ENCODE measurements at regions not wholly inside any gene's neighbourhood (a gene's known extent, or its start where the extent isn't known, plus 50 kb on each side); places are given as distances from the start of the nearest gene placed in this dataset.

DNA sequence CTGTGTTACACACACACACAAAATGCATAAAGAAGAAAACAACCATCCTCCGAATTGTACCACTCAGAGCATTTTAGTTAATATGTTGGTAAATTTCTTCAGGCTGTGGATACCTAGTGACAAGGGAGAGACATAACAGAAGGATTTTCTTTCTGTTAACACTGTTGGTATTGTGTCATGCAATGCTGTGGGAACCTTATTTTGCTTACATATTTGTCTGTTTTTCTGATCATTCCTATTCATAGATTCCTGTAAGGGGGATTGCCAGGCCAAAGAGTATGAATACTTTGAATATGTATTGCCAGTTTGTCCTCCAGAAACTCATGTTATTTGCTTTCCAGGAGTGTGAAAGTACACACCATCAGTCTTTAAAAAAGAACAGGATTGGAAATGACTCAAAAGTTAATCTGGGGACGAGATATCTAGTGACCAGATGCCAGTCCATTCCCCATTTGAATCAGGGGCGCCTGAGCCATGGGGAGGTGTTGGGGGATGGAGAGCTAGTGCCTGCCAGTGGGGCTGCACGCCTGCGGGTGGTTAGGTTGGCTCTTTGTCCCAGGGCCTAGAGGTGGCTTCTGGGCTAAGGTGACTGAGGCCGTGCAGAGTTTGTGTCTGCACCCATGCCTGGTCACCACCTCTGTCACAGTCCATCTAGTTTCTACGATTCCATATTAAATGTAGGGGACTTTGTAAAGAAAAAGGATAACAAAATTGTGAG, 142.0 kb downstream of the PTPN20 start:
- no peak overlapping the region for H3K4me3 ChIP-seq
- no peaks in the 10 kb centered on the region for H3K36me3 ChIP-seq (ENCODE audit: low read depth, missing control alignments)
- intact Hi-C loops (cut with DNase I; ENCODE audit: low total_unique reads): no loop called here
- TF ChIP-seq, protein P1, sequence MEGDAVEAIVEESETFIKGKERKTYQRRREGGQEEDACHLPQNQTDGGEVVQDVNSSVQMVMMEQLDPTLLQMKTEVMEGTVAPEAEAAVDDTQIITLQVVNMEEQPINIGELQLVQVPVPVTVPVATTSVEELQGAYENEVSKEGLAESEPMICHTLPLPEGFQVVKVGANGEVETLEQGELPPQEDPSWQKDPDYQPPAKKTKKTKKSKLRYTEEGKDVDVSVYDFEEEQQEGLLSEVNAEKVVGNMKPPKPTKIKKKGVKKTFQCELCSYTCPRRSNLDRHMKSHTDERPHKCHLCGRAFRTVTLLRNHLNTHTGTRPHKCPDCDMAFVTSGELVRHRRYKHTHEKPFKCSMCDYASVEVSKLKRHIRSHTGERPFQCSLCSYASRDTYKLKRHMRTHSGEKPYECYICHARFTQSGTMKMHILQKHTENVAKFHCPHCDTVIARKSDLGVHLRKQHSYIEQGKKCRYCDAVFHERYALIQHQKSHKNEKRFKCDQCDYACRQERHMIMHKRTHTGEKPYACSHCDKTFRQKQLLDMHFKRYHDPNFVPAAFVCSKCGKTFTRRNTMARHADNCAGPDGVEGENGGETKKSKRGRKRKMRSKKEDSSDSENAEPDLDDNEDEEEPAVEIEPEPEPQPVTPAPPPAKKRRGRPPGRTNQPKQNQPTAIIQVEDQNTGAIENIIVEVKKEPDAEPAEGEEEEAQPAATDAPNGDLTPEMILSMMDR (IDR thresholded peaks at IDR 0.05): no peak
- no peak for TF ChIP-seq POLR2A (IDR thresholded peaks at IDR 0.05)
- H3K4me1 ChIP-seq: no peaks in the 10 kb centered on the region
- 91 to 93% methylated on average over 7 of the region's 7 CpGs for WGBS, 2 donors
- H3K27ac ChIP-seq: no peak overlapping the region
- no peak for DNase-seq
- no peaks in the 10 kb centered on the region for H3K9me3 ChIP-seq
- no peaks in the 10 kb centered on the region for H3K27me3 ChIP-seq

DNA sequence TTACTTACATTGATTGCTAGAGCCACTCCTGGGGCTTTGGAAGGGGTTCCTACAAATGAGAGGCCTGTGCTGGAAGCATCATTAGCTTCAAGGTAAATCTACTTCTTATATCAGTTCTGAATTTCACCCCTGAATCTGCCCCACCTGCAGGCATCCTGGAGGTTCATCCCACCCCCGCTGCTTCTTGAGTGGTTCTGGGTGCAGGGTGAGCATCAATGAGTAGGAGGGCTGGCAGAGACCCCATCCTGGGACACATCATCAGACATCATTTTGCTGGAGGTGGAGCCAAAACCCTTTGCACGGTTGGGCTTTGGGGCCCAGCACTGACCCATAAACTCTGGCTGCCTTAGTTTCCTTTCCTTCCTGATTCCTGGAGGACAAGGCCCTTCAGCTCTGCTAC, 143.7 kb downstream of the PTPN20 start:
- WGBS, 2 donors: 83 to 93% methylated on average over 2 of the region's 2 CpGs
- intact Hi-C loops (cut with DNase I; ENCODE audit: low total_unique reads): no loop called here
- H3K9me3 ChIP-seq: no peaks in the 10 kb centered on the region
- no peak overlapping the region for H3K27ac ChIP-seq
- H3K4me3 ChIP-seq: no peak overlapping the region
- DNase-seq: no peak
- H3K4me1 ChIP-seq: no peaks in the 10 kb centered on the region
- TF ChIP-seq, protein P1 (IDR thresholded peaks at IDR 0.05): no peak
- TF ChIP-seq POLR2A (IDR thresholded peaks at IDR 0.05): no peak
- H3K36me3 ChIP-seq (ENCODE audit: low read depth, missing control alignments): no peaks in the 10 kb centered on the region
- no peaks in the 10 kb centered on the region for H3K27me3 ChIP-seq

DNA sequence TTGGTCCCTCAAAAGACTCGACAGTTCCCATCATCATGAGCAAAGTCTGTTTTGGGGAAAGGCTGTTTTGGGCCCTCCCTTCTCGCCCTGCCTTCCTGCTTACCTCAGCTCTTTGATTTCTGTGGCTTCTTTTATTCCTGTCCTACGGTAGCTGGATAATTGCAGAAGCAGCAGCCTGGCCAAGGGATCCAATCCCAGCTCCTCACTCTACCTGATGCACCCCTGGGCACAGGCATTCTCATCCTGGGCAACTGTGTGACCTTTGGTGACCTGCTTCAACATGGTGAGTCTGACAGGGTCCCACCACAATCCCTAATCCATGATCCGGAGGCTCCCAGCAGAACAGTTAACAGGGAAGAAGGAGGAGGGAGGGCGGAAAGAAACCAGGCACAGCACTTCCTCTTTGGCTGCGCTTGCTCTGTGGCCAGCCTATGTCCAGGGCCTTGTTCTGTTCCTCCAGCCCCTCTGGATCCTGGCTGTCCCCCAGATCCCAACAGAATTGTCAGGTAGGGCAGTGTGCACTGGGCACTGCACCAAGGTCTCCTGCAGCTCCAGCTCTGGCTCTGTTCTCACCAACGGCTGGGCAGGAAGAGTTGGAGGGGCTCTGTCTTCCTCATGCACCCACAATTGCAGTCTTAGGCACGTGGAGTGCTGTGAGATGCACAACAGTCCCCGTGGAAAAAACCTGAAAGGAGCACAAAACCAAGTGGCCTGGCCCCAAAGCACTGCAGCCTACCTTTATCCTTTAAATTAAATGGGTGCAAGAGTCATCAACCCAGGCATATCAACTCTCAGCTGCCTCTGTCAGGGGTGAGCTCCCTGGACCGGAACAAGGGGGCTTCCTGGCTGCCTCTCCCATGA, 144.4 kb downstream of the PTPN20 start:
- 82 to 85% methylated on average over 9 to 10 of the region's 10 CpGs for WGBS, 2 donors
- no peak for TF ChIP-seq POLR2A (IDR thresholded peaks at IDR 0.05)
- TF ChIP-seq, protein P1 (IDR thresholded peaks at IDR 0.05): no peak
- Histone ChIP-seq H3K27me3 (no peaks in the 10 kb centered on the region), H3K27ac (no peak overlapping the region), H3K9me3 (no peaks in the 10 kb centered on the region), H3K4me3 (no peak overlapping the region), H3K4me1 (no peaks in the 10 kb centered on the region), H3K36me3 (ENCODE audit: low read depth, missing control alignments) (no peaks in the 10 kb centered on the region)
- no peak for DNase-seq
- intact Hi-C loops (cut with DNase I; ENCODE audit: low total_unique reads): no loop called here

DNA sequence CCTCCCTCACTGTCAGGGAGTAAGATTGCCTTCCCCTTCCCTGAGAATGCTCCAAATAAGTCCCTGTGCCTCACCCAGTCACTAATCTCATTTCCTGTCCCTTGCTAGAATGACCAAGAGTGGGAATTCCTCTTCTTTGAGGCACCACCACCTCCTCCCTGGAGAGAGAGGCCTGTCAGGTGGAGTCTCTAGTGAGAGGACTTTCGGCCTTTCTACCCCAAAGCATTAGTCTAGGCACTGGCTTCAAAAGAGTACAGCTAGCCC, 145.0 kb downstream of the PTPN20 start:
- DNase-seq: no peak
- WGBS, 2 donors: 95% methylated on average over 1 of the region's 1 CpG; no CpG with 5 or more reads in 1 of the 2 donors
- no peaks in the 10 kb centered on the region for H3K9me3 ChIP-seq
- H3K4me1 ChIP-seq: no peaks in the 10 kb centered on the region
- H3K27ac ChIP-seq: no peak overlapping the region
- H3K27me3 ChIP-seq: no peaks in the 10 kb centered on the region
- H3K4me3 ChIP-seq: no peak overlapping the region
- intact Hi-C loops (cut with DNase I; ENCODE audit: low total_unique reads): no loop called here
- no peaks in the 10 kb centered on the region for H3K36me3 ChIP-seq (ENCODE audit: low read depth, missing control alignments)
- TF ChIP-seq POLR2A (IDR thresholded peaks at IDR 0.05): no peak
- TF ChIP-seq, protein P1 (IDR thresholded peaks at IDR 0.05): no peak
